Skeletal muscle tissue (tissue), 3 donors: ENCODE measurements at regions not wholly inside any gene's neighbourhood (a gene's known extent, or its start where the extent isn't known, plus 50 kb on each side); places are given as distances from the start of the nearest gene placed in this dataset.

Experiments
- H3K27ac ChIP-seq: one replicate; pipeline ENCODE4 v1.7.0; 2013; ENCODE audit warnings: mild to moderate bottlenecking, low read depth, low read length, inconsistent platforms
- H3K27me3 ChIP-seq, 3 donors: one replicate each; pipeline ENCODE4 v1.7.0; 2013; ENCODE audit warnings: low read length in 3 of 3; ENCODE audit not compliant: control insufficient read depth in 3 of 3, insufficient read depth in 3 of 3
- H3K36me3 ChIP-seq, 3 donors: one replicate each; pipeline ENCODE4 v1.7.0; 2013; ENCODE audit warnings: low read length in 3 of 3; ENCODE audit not compliant: control insufficient read depth in 3 of 3, insufficient read depth in 3 of 3
- H3K4me1 ChIP-seq, 3 donors: one replicate each; pipeline ENCODE4 v1.7.0; 2013; ENCODE audit warnings: low read length in 3 of 3, mild to moderate bottlenecking in 3 of 3; ENCODE audit not compliant: control insufficient read depth in 3 of 3, insufficient read depth in 3 of 3
- H3K4me3 ChIP-seq, 3 donors: one replicate each; pipeline ENCODE4 v1.7.0; 2013; ENCODE audit warnings: low read length in 3 of 3
- H3K9ac ChIP-seq, 3 donors: one replicate each; pipeline ENCODE4 v1.7.0; 2013; ENCODE audit warnings: low read length in 3 of 3, mild to moderate bottlenecking in 3 of 3, moderate library complexity in 2 of 3, low read depth in 1 of 3
- H3K9me3 ChIP-seq, 3 donors: one replicate each; pipeline ENCODE4 v1.7.0; 2013; ENCODE audit warnings: low read length in 3 of 3; ENCODE audit not compliant: control insufficient read depth in 3 of 3
- donor health status: Osteomylitis.

- no peak overlapping the region for H3K9ac ChIP-seq
- no peaks in the 10 kb centered on the region for H3K9me3 ChIP-seq
- H3K4me3 ChIP-seq, result no peak overlapping the region
- H3K4me1 ChIP-seq, result peaks cover 0 to 2% (median 0%) of the 10 kb centered on the region in 3 donors
- H3K27me3 ChIP-seq, result no peaks in the 10 kb centered on the region
- no peaks in the 10 kb centered on the region for H3K36me3 ChIP-seq
- no peak overlapping the region for H3K27ac ChIP-seq
Observed at GRCh38 chr12:89245090-89245489, 107.2 kb downstream of the DUSP6 start.

- no peak overlapping the region for H3K4me3 ChIP-seq
- peaks cover 0 to 2% (median 0%) of the 10 kb centered on the region in 3 donors for H3K4me1 ChIP-seq
- H3K9me3 ChIP-seq, result no peaks in the 10 kb centered on the region
- no peak overlapping the region for H3K27ac ChIP-seq
- no peaks in the 10 kb centered on the region for H3K36me3 ChIP-seq
- no peaks in the 10 kb centered on the region for H3K27me3 ChIP-seq
- H3K9ac ChIP-seq, result no peak overlapping the region
Observed at GRCh38 chr12:89244536-89244935, 107.8 kb downstream of the DUSP6 start.

GRCh38 chr12:89243771-89244170 lies 108.5 kb downstream of the DUSP6 start:
- Histone ChIP-seq H3K27ac (no peak overlapping the region), H3K4me3 (no peak overlapping the region), H3K36me3 (no peaks in the 10 kb centered on the region), H3K9ac (no peak overlapping the region), H3K9me3 (no peaks in the 10 kb centered on the region), H3K4me1 (peaks cover 0 to 2% (median under 1%) of the 10 kb centered on the region in 3 donors), H3K27me3 (no peaks in the 10 kb centered on the region)

- Histone ChIP-seq H3K9me3 (no peaks in the 10 kb centered on the region), H3K4me1 (peaks cover 0 to 6% (median 3%) of the 10 kb centered on the region in 3 donors), H3K27me3 (no peaks in the 10 kb centered on the region), H3K9ac (no peak overlapping the region), H3K4me3 (no peak overlapping the region), H3K27ac (no peak overlapping the region), H3K36me3 (no peaks in the 10 kb centered on the region)
Observed at GRCh38 chr12:89239534-89239933, 112.8 kb downstream of the DUSP6 start.

GRCh38 chr12:89238593-89238992 lies 113.7 kb downstream of the DUSP6 start:
- Histone ChIP-seq H3K9me3 (no peaks in the 10 kb centered on the region), H3K27ac (peak overlapping the region; percentile 25), H3K27me3 (no peaks in the 10 kb centered on the region), H3K4me1 (peaks cover 0 to 6% (median 3%) of the 10 kb centered on the region in 3 donors), H3K9ac (no peak overlapping the region), H3K4me3 (no peak overlapping the region), H3K36me3 (no peaks in the 10 kb centered on the region)

GRCh38 chr12:89237763-89238162 lies 114.5 kb downstream of the DUSP6 start:
- H3K36me3 ChIP-seq, result no peaks in the 10 kb centered on the region
- peaks cover 0 to 6% (median 3%) of the 10 kb centered on the region in 3 donors for H3K4me1 ChIP-seq
- H3K27ac ChIP-seq, result no peak overlapping the region
- no peaks in the 10 kb centered on the region for H3K27me3 ChIP-seq
- no peaks in the 10 kb centered on the region for H3K9me3 ChIP-seq
- no peak overlapping the region for H3K9ac ChIP-seq
- H3K4me3 ChIP-seq, result no peak overlapping the region

GRCh38 chr12:89236748-89237383 lies 115.4 kb downstream of the DUSP6 start:
- Histone ChIP-seq H3K4me3 (no peak overlapping the region), H3K4me1 (peaks cover 0 to 6% (median 3%) of the 10 kb centered on the region in 3 donors), H3K9me3 (no peaks in the 10 kb centered on the region), H3K27me3 (no peaks in the 10 kb centered on the region), H3K36me3 (no peaks in the 10 kb centered on the region), H3K9ac (no peak overlapping the region), H3K27ac (no peak overlapping the region)

- no peak overlapping the region for H3K4me3 ChIP-seq
- H3K4me1 ChIP-seq, result peaks cover 0 to 6% (median 3%) of the 10 kb centered on the region in 3 donors
- H3K9me3 ChIP-seq, result no peaks in the 10 kb centered on the region
- H3K27me3 ChIP-seq, result no peaks in the 10 kb centered on the region
- H3K9ac ChIP-seq, result no peak overlapping the region
- H3K27ac ChIP-seq, result no peak overlapping the region
- H3K36me3 ChIP-seq, result no peaks in the 10 kb centered on the region
Observed at GRCh38 chr12:89236237-89236636, 116.1 kb downstream of the DUSP6 start.

GRCh38 chr12:89235189-89235993 lies 116.9 kb downstream of the DUSP6 start:
- no peaks in the 10 kb centered on the region for H3K27me3 ChIP-seq
- H3K4me1 ChIP-seq, result peaks cover 1 to 6% (median 5%) of the 10 kb centered on the region in 3 donors
- no peak overlapping the region for H3K9ac ChIP-seq
- no peak overlapping the region for H3K4me3 ChIP-seq
- H3K27ac ChIP-seq, result no peak overlapping the region
- H3K36me3 ChIP-seq, result no peaks in the 10 kb centered on the region
- H3K9me3 ChIP-seq, result no peaks in the 10 kb centered on the region
